Stimulated activated CD4-positive, alpha-beta T cell treated with anti-CD3 and anti-CD28 coated beads, Interleukin-1b, Interleukin-23, amount 100 ng/mL, for 48 hours (primary cell): ENCODE measurements at regions not wholly inside any gene's neighbourhood (a gene's known extent, or its start where the extent isn't known, plus 50 kb on each side); places are given as distances from the start of the nearest gene placed in this dataset.
"Not testable (repeated sequence)": the region's sequence is repeated elsewhere in the genome, so short reads cannot be mapped to it uniquely, and the experiment has no call there.

Experiments used
- DNase-seq: peaks from one replicate; pipeline ENCODE4 v3.0.0-alpha.2; 2020

GRCh38 chr5:155532621-155533311 lies 519.2 kb downstream of the KIF4B start:
- DNase-seq = no peak

GRCh38 chr5:155540000-155540595 lies 526.5 kb downstream of the KIF4B start:
- DNase-seq = no peak

GRCh38 chr5:155546075-155546474 lies 532.5 kb downstream of the KIF4B start:
- DNase-seq = no peak

DNA sequence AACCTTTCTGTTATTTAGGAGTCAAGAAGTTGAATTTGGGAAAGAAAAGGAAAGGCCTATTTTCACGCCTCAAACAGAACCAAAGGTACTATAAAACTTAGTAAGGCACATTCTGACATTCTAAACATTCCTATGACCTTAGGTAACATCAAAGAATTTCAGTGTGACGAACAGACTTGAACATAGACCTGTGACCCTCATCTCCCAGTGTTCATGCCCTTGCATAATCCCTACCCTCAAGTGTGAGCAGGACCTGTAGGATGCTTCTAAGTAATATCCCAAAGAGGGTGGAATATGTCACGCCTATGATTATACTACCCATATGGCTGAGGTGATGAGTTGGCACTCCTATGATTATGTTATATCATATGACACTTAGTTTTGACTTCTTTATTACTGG lies 540.9 kb downstream of the KIF4B start:
- no peak for DNase-seq

- no peak for DNase-seq
These were observed 542.7 kb downstream of the KIF4B start for GRCh38 chr5:155556222-155556621.

DNA sequence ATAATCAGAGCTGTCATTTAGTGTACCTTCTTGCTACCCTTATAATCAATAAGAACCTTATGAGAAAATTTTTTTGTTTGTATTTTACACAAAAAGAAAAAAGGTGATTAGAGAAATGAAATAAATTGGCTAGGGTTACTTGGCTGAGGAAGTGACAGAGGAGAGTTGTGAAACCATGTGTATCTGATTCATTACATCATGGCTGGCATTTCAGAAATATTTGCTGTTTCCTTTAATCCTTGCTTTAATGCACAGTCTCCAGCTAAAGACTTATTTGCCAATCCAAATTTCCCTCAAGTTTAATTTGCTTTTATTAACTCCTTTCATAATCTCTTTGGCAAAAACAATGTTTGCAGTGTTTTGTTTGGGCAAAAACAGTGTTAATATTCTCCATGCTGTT lies 543.1 kb downstream of the KIF4B start:
- DNase-seq = no peak

GRCh38 chr5:155562158-155562557 lies 548.6 kb downstream of the KIF4B start:
- DNase-seq = no peak

- no peak for DNase-seq
These were observed 551.0 kb downstream of the KIF4B start for GRCh38 chr5:155564541-155564940.

DNA sequence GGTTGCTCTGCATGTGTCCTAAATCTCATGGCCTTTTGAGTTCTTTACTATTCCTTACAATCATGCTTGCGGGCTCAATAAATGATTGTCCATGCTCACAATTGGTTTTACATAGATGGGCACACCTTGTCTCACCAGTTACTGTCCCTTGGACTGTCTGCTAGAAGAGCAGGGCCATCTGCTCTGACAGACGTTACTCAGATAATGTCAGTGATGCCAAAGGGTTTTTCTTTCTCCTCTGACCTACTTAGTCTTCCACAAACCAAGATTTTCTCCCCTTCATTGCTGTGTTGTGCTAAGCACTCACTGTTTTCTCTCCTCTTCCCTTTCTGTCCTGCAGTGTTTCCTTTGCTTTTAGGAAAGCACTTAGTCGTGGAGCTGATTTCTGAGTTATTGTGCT lies 562.3 kb downstream of the KIF4B start:
- DNase-seq = no peak

DNA sequence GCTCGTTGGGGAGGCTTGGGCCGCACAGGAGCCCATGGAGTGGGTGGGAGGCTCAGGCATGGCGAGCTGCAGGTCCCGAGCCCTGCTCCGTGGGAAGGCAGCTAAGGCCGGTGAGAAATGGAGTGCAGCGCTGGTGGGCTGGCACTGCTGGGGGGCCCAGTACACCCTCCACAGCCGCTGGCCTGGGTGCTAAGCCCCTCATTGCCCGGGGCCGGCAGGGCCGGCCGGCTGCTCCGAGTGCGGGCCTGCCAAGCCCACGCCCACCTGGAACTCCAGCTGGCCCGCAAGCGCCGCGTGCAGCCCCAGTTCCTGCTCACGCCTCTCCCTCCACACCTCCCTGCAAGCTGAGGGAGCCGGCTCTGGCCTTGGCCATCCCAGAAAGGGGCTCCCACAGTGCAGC lies 573.3 kb downstream of the KIF4B start:
- DNase-seq = not testable (repeated sequence)

GRCh38 chr5:155587458-155587857 lies 573.9 kb downstream of the KIF4B start:
- no peak for DNase-seq

DNA sequence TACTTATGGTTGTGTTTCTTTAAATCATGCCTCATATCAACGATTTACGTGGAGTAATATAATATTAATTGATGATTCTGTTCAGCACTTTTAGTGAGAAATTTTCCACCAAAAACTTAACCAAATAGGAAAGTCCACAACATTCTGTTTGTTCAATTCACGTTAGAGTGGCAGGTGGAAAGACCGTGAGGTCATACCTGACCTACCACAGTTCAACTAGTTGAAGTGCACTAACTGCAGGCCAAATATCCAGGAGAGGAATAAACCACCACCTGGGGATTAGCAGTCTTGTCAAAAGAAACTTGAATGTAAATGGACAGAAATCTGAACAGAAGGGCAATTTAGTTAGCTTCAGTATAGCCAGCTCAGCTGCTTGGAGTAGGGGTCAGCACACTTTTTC lies 577.7 kb downstream of the KIF4B start:
- no peak for DNase-seq

DNA sequence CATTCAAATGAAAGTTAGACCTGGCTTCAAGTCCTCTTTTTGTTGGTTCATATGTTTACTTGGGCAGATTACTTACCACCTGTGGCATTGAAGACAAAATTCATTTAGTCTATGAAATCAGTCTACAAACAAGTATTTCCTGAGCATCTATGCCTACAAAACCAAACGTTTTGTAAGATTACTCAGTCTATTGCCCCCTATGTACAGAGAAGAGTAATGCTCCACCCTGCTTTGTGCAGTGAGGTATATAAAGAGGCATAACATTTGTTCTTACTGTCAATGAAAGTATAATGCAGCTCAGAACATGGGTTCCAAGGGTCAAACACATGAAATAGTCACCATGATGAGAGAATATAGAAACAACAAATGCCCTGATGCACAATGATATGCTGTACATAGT lies 580.7 kb downstream of the KIF4B start:
- DNase-seq = no peak

DNA sequence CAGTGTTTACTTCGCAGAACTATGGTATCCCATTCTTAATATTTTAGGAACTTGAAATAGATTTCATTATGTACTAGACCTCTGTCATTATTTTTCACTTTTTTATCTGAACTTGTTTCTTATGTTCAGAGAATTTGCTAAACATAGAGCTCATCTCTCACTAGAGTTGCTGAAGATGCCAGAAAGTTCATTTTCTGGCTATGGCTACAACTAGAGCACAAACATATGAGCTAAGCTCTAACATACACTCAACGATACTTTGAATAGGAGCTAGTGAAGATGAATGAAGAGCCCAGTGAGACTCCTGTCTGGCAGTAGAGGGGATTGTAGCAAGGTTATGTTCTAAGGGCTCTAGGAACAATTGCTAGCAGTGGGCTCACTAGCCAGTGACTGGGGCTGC lies 582.2 kb downstream of the KIF4B start:
- DNase-seq = no peak

- DNase-seq = no peak
These were observed 585.0 kb downstream of the KIF4B start for GRCh38 chr5:155598552-155598951.

GRCh38 chr5:155605920-155606319 lies 592.4 kb downstream of the KIF4B start:
- DNase-seq = no peak

- peak; percentile 44 for DNase-seq
These were observed 603.3 kb downstream of the KIF4B start for GRCh38 chr5:155616779-155617392.

DNA sequence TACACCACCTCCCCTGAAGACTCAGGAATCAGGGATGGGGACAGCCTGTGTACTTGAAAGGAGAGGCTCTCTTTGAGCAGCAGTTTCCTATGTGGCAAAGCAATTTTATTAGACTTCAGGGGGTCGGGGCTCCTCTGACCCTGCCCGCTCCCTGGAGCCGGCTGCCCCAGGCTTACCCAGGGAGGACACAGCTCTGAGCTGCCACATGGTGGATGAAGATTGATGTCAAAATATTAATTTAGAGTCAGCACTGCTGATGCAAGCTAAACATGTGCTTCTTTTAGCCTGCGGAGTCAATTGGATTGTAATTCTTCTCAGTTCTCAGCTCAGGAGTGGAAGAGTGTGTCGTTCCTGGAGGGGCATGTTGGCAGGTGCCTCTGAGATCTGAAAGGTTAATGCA lies 606.1 kb downstream of the KIF4B start:
- DNase-seq = no peak

- DNase-seq = no peak
These were observed 607.4 kb downstream of the KIF4B start for GRCh38 chr5:155620821-155621410.

GRCh38 chr5:155624597-155625241 lies 611.2 kb downstream of the KIF4B start:
- no peak for DNase-seq

DNA sequence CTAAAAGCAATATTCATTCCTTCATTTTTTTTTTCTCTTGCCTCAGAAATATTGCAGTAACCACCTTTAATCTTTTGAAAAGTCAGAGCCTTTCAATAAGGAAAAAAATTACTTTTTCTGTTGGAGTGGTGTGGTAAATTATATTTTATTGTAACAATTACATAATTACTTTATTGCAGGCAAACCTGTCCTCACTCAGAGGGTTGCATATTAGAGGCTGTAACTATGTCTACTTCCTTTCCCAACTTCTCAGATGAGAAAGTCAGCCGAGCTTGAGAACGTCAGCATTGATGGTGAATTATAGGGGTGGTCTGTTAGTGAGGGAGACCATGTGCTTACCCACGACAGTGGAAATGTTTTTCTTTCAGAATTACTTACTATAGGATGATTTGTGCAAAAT lies 611.8 kb downstream of the KIF4B start:
- no peak for DNase-seq

GRCh38 chr5:155625897-155626543 lies 612.5 kb downstream of the KIF4B start:
- no peak for DNase-seq

DNA sequence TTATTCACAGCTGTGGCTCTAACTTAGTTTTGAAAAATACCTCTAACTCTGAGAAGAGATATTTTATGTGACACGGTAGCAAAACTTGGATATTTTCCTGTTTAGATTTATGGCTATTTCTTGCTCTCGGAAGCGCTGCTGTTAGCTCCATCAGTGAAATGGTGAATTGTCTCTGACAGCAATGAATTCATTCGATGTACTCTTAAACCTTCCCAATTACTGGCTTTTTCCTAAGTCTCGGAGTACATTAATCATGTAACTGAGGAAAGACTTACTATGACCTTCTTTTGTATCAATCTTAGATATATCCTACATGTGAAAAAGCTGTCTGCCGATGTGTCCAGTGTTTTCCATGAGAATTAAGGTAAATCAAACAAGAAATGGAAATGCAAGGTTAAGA lies 613.0 kb downstream of the KIF4B start:
- no peak for DNase-seq
